ENCODE measurements at regions not wholly inside any gene's neighbourhood (a gene's known extent, or its start where the extent isn't known, plus 50 kb on each side); places are given as distances from the start of the nearest gene placed in this dataset.

DNA sequence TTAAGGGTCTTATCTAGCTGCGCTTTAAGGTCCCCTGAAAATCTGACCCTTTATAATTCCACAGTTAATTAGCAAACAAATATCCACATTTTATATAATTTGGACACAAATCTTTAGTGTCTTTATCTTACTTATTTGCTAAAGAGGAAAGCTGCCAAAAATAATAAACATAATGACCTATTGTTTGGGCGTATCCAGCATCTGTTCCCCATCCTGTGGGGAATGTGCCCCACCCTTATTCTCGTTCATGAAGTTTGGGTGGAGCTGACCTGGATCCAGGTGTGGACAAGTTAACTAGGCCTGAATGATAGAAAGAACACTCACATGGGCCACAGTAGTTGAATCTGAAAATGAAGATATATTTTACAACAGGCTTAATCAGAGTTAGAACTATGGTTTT lies 218.3 kb downstream of the CRPPA start:
- no peak for DNase-seq (ENCODE audit: low read depth)
- TF ChIP-seq, protein P1, sequence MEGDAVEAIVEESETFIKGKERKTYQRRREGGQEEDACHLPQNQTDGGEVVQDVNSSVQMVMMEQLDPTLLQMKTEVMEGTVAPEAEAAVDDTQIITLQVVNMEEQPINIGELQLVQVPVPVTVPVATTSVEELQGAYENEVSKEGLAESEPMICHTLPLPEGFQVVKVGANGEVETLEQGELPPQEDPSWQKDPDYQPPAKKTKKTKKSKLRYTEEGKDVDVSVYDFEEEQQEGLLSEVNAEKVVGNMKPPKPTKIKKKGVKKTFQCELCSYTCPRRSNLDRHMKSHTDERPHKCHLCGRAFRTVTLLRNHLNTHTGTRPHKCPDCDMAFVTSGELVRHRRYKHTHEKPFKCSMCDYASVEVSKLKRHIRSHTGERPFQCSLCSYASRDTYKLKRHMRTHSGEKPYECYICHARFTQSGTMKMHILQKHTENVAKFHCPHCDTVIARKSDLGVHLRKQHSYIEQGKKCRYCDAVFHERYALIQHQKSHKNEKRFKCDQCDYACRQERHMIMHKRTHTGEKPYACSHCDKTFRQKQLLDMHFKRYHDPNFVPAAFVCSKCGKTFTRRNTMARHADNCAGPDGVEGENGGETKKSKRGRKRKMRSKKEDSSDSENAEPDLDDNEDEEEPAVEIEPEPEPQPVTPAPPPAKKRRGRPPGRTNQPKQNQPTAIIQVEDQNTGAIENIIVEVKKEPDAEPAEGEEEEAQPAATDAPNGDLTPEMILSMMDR (IDR thresholded peaks at IDR 0.05; ENCODE audit: low read depth, low read length) = no peak
- no peak overlapping the region for H3K4me3 ChIP-seq (ENCODE audit: low read depth, low read length)

DNA sequence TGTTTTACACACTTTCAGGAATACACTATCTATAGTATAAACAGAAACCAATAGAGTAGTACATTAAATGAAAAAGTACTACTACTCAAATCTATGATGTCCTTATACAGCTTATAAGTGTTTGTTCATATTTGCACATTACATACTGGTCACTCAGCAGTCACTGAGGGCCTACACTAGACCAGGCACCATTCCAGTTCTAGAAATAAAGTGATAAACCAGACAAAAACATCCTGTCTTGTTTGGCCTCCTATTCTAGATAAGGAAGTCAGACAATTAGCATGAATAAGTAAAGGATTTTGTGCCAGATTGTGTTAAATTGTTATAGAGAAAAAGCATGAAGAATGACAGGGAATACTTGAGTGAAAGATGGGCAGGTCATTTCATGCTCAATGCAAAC lies 219.0 kb downstream of the CRPPA start:
- DNase-seq (ENCODE audit: low read depth) = no peak
- TF ChIP-seq, protein P2, sequence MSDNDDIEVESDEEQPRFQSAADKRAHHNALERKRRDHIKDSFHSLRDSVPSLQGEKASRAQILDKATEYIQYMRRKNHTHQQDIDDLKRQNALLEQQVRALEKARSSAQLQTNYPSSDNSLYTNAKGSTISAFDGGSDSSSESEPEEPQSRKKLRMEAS (IDR thresholded peaks at IDR 0.05; ENCODE audit: low read depth, low read length) = no peak
- TF ChIP-seq POLR2A (IDR thresholded peaks at IDR 0.05; ENCODE audit: extremely low read depth, insufficient read length) = no peak
- TF ChIP-seq MYC (IDR thresholded peaks at IDR 0.05; ENCODE audit: low read depth, low read length) = no peak
- TF ChIP-seq, protein P1 (IDR thresholded peaks at IDR 0.05; ENCODE audit: low read depth, low read length) = no peak
- H3K4me3 ChIP-seq (ENCODE audit: low read depth, low read length) = no peak overlapping the region

DNA sequence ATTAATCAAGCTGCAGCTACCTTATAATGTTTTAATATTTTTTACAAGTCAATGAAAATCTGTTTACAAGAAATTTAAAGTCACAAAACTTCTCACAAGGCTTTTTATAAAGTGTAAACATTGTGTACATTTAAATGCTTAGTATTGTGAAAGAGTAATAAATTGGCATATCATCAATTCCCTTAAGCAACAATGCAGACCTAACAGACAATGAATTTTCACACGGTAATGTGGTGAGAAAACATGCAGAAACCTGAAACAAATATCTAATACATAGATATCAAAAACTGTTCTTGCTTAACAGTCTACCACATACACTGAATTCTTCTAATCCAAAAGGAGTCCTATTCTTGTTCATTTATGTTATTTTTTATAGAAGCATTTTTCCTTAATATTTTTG lies 220.7 kb downstream of the CRPPA start:
- TF ChIP-seq, protein P1 (IDR thresholded peaks at IDR 0.05; ENCODE audit: low read depth, low read length) = no peak
- TF ChIP-seq, protein P2 (IDR thresholded peaks at IDR 0.05; ENCODE audit: low read depth, low read length) = no peak
- TF ChIP-seq POLR2A (IDR thresholded peaks at IDR 0.05; ENCODE audit: extremely low read depth, insufficient read length) = no peak
- no peak for TF ChIP-seq MYC (IDR thresholded peaks at IDR 0.05; ENCODE audit: low read depth, low read length)
- no peak for DNase-seq (ENCODE audit: low read depth)

DNA sequence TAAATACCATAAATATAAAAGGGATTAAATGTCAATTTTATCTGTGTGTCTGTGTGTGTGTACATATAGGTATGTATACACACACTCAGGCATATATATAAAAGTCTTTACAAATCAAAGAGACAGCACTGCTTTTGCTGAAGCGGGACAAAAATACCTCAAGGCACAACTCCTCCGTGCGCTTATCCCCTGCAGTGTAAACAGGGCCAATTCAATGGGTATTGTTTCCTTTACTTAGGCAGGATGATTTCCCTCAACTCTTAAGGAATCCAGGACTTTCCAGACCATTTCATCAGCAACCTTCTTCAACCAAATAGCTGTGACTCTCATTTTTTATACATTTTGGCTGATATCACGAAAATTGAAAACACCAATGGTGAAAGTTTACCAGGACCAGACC lies 227.7 kb downstream of the CRPPA start:
- H3K4me3 ChIP-seq (ENCODE audit: low read depth, low read length) = no peak overlapping the region
- DNase-seq (ENCODE audit: low read depth) = no peak
- TF ChIP-seq MYC (IDR thresholded peaks at IDR 0.05; ENCODE audit: low read depth, low read length) (no peak), POLR2A (IDR thresholded peaks at IDR 0.05; ENCODE audit: extremely low read depth, insufficient read length) (no peak)
- TF ChIP-seq, protein P1 (IDR thresholded peaks at IDR 0.05; ENCODE audit: low read depth, low read length) = no peak
- TF ChIP-seq, protein P2 (IDR thresholded peaks at IDR 0.05; ENCODE audit: low read depth, low read length) = no peak

More for the DNA sequence above, 220.7 kb downstream of the CRPPA start:
- H3K4me3 ChIP-seq (ENCODE audit: low read depth, low read length) = no peak overlapping the region

DNA sequence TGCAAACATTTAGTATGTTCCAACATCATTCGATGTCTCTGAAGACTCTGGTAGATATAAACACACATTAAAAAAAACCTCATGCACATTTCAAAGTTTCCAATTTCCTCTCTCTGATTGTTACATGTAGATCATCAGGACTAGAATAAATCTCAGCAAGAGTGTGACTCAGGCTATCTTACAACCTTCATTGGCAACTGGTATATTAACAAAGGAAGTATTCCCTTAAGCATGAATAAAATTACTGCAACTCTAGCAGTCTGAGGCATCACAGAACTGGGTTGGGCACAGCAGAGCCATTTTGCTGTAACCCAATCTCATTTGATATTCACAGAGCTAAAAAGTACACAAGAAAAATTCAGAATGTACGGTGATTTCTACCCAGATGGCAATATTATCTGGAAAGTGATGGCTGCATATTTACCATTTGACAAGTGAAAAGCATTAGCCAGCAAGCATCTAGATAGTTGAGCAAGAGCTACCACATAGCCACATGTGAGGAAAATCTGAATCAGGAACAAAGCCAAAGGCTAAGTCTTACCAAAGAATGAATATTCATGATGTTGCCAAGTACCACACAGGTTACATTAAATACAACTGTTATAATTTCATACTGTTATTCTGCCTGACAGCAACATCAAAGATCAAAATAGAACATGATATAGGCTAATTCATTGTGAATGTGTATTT lies 232.2 kb downstream of the CRPPA start:
- TF ChIP-seq MYC (IDR thresholded peaks at IDR 0.05; ENCODE audit: low read depth, low read length) (no peak), POLR2A (IDR thresholded peaks at IDR 0.05; ENCODE audit: extremely low read depth, insufficient read length) (no peak)
- TF ChIP-seq, protein P2 (IDR thresholded peaks at IDR 0.05; ENCODE audit: low read depth, low read length) = no peak
- TF ChIP-seq, protein P1 (IDR thresholded peaks at IDR 0.05; ENCODE audit: low read depth, low read length) = no peak
- H3K4me3 ChIP-seq (ENCODE audit: low read depth, low read length) = no peak overlapping the region
- DNase-seq (ENCODE audit: low read depth) = no peak

DNA sequence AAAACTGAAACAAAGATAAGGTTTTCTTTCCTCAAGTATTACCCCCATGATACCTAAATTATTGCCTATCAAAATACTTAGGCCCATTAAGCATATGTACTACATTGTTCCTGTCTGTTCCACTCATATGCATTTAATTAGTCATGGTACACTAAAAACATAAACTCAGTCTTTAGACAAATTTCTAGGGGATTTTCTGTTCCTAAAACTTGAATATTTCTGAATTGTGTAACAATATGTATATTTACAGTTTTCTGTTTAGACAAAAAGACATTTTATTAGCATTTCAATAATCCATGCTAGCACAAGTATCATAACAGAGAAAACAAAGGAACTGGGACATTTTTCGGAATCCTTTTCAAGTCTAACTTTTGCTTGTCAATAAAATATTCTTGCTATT lies 234.2 kb downstream of the CRPPA start:
- no peak for DNase-seq (ENCODE audit: low read depth)
- TF ChIP-seq MYC (IDR thresholded peaks at IDR 0.05; ENCODE audit: low read depth, low read length) (no peak), POLR2A (IDR thresholded peaks at IDR 0.05; ENCODE audit: extremely low read depth, insufficient read length) (no peak)
- TF ChIP-seq, protein P1 (IDR thresholded peaks at IDR 0.05; ENCODE audit: low read depth, low read length) = no peak
- H3K4me3 ChIP-seq (ENCODE audit: low read depth, low read length) = no peak overlapping the region

Measured in NB4 (cell line).